ENCODE measurements at regions not wholly inside any gene's neighbourhood (a gene's known extent, or its start where the extent isn't known, plus 50 kb on each side); places are given as distances from the start of the nearest gene placed in this dataset.
A peak's percentile ranks its signal among the peaks of the same experiment; 100 is the strongest.

GRCh38 chr6:90450268-90450953, 136.5 kb downstream of the MAP3K7 start:
- TF ChIP-seq CTCF (IDR thresholded peaks at IDR 0.05) (no peak), POLR2A (IDR thresholded peaks at IDR 0.05) (no peak)
- Histone ChIP-seq H3K4me3 (no peak overlapping the region), H3K36me3 (ENCODE audit: low read depth, missing control alignments) (no peaks in the 10 kb centered on the region), H3K27me3 (no peaks in the 10 kb centered on the region), H3K9me3 (no peaks in the 10 kb centered on the region), H3K27ac (no peak overlapping the region), H3K4me1 (peaks cover 6% of the 10 kb centered on the region)
- 58 to 78% methylated on average over 4 of the region's 4 CpGs for whole genome bisulfite sequencing, 2 donors
- DNase-seq = no peak
- intact Hi-C loops (cut with DNase I; ENCODE audit: low total_unique reads) = no loop called here

DNA sequence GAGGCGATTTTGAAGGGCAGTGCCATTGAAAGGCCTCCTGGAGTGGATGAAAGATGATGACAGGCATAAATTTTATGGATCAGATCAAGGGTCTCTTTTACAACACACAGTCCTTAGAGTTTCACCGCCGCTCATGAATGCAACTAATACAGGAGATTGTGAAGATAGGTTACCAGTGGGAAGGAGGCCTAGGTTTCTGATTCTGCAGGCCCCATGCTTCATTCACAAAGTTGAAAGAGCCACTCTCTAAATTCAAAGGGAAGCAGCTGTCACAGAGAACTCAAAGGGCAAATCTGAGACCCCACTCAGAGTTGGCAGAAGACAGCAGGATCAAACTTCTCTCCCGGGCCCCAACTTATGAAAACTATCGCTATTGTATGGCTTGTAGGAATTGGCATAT, 137.6 kb downstream of the MAP3K7 start:
- no peaks in the 10 kb centered on the region for H3K9me3 ChIP-seq
- no peak for TF ChIP-seq CTCF (IDR thresholded peaks at IDR 0.05)
- no peak for TF ChIP-seq POLR2A (IDR thresholded peaks at IDR 0.05)
- WGBS, 2 donors = 96 to 97% methylated on average over 5 of the region's 5 CpGs
- intact Hi-C loops (cut with DNase I; ENCODE audit: low total_unique reads) = no loop called here
- no peaks in the 10 kb centered on the region for H3K36me3 ChIP-seq (ENCODE audit: low read depth, missing control alignments)
- no peak for DNase-seq
- no peak overlapping the region for H3K27ac ChIP-seq
- H3K27me3 ChIP-seq = no peaks in the 10 kb centered on the region
- H3K4me1 ChIP-seq = peaks cover 6% of the 10 kb centered on the region
- no peak overlapping the region for H3K4me3 ChIP-seq

DNA sequence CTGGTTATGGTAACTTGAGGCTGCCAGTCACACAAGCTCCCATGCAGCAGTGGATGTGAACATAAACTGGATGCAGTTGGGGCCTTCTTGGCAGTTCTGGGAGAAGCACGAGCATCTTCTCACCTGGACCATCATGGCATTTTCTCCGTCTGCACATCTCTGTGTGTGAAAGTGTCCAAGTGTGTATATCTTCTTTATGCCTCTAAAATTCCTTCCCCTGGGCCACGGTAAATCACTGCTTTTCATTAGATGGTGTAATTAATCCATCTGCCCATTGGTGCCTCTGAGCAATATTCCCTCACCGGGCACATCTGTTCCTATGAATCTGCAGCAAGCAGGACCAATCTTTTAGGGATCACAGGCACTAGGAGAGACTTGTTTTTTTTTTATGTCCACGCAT, 138.0 kb downstream of the MAP3K7 start:
- no peak overlapping the region for H3K27ac ChIP-seq
- DNase-seq = no peak
- TF ChIP-seq CTCF (IDR thresholded peaks at IDR 0.05) = no peak
- TF ChIP-seq POLR2A (IDR thresholded peaks at IDR 0.05) = no peak
- H3K4me1 ChIP-seq = peaks cover 6% of the 10 kb centered on the region
- intact Hi-C loops (cut with DNase I; ENCODE audit: low total_unique reads) = no loop called here
- H3K27me3 ChIP-seq = no peaks in the 10 kb centered on the region
- no peaks in the 10 kb centered on the region for H3K9me3 ChIP-seq
- WGBS, 2 donors = 93 to 95% methylated on average over 5 of the region's 5 CpGs
- H3K36me3 ChIP-seq (ENCODE audit: low read depth, missing control alignments) = no peaks in the 10 kb centered on the region
- H3K4me3 ChIP-seq = no peak overlapping the region

DNA sequence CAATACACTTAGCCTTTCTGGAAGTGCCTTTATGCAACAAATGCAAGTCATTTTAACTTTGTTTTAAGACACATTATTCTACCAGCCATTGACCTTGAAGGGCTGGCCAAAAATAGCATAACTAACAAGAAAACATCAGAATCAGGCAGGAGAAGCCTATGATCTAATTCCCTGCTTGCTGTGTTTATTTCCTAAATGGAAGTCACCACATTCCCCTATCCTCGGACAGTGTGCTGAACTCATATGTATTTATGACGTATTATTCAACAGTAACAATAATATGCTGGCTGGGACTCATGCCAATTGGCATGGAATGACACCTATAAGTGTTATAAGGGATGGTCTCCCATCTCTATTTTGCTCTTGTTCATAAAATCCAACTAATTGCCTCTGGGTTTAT, 140.7 kb downstream of the MAP3K7 start:
- peak overlapping the region in 1 of 2 donors; percentile 19 for H3K27ac ChIP-seq
- H3K27me3 ChIP-seq = no peaks in the 10 kb centered on the region
- H3K4me1 ChIP-seq = peaks cover 6% of the 10 kb centered on the region
- H3K4me3 ChIP-seq = no peak overlapping the region
- intact Hi-C loops (cut with DNase I; ENCODE audit: low total_unique reads) = no loop called here
- no peak for TF ChIP-seq POLR2A (IDR thresholded peaks at IDR 0.05)
- no peak for TF ChIP-seq CTCF (IDR thresholded peaks at IDR 0.05)
- H3K36me3 ChIP-seq (ENCODE audit: low read depth, missing control alignments) = no peaks in the 10 kb centered on the region
- no peaks in the 10 kb centered on the region for H3K9me3 ChIP-seq
- DNase-seq = no peak
- 33 to 45% methylated on average over 2 of the region's 2 CpGs for WGBS, 2 donors

GRCh38 chr6:90445533-90446108, 141.3 kb downstream of the MAP3K7 start:
- 51 to 57% methylated on average over 2 of the region's 2 CpGs for WGBS, 2 donors
- TF ChIP-seq POLR2A (IDR thresholded peaks at IDR 0.05) (no peak), CTCF (IDR thresholded peaks at IDR 0.05) (no peak)

More at GRCh38 chr6:90445533-90446108, 141.3 kb downstream of the MAP3K7 start:
- Histone ChIP-seq H3K27ac (no peak overlapping the region), H3K27me3 (no peaks in the 10 kb centered on the region), H3K9me3 (no peaks in the 10 kb centered on the region), H3K4me1 (peaks cover 6% of the 10 kb centered on the region), H3K4me3 (no peak overlapping the region), H3K36me3 (ENCODE audit: low read depth, missing control alignments) (no peaks in the 10 kb centered on the region)
- intact Hi-C loops (cut with DNase I; ENCODE audit: low total_unique reads) = no loop called here
- DNase-seq = no peak
